GM18502 (cell line): ENCODE measurements at regions not wholly inside any gene's neighbourhood (a gene's known extent, or its start where the extent isn't known, plus 50 kb on each side); places are given as distances from the start of the nearest gene placed in this dataset.

Experiments
- ATAC-seq: cut with Tn5 transposase; IDR thresholded peaks from one replicate; pipeline ENCODE4 v1.9.1; 2021; ENCODE audit warnings: mild to moderate bottlenecking; ENCODE audit not compliant: unreplicated experiment, poor library complexity

DNA sequence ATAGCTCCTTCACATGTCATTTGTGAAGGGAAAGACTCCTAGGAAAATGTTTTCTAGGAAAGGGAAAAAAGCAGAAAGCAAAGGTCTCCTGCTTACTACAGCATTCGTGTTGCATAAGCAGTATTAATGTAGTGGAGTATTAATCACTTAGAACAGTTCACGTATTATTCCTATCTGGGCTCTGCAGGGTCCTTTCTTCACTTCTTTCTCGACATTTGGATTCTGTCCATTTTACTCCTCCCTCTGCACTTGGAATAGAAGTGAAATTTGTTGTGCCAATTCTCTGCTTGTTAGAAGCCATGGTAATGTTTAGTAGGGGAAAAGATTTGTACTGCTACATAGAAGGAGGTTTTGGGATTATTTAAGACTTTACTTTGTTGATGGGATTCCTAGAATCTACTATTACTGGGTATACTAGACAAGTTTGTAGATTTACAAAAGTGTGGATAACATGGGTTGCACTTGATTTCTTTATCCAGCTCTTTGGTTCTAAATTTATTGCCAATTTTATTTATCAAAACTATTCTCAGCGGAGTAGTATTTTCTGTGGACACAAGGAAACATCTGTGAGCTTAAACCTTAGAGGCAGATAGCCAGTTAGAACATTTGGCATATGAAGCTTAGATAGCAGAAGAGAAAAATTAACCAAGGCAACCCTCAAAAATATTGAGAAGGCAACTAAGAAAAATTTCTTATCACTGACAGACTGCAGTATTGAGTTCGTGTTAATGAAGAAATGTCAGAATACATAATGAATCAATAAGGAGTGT lies 108.4 kb upstream of the ESR1 start:
- no peak for ATAC-seq

- ATAC-seq, result no peak
Observed at GRCh38 chr6:151699719-151700118, 107.8 kb upstream of the ESR1 start.

- ATAC-seq, result peak; percentile 86
Observed at GRCh38 chr6:151701911-151702562, 105.4 kb upstream of the ESR1 start.

DNA sequence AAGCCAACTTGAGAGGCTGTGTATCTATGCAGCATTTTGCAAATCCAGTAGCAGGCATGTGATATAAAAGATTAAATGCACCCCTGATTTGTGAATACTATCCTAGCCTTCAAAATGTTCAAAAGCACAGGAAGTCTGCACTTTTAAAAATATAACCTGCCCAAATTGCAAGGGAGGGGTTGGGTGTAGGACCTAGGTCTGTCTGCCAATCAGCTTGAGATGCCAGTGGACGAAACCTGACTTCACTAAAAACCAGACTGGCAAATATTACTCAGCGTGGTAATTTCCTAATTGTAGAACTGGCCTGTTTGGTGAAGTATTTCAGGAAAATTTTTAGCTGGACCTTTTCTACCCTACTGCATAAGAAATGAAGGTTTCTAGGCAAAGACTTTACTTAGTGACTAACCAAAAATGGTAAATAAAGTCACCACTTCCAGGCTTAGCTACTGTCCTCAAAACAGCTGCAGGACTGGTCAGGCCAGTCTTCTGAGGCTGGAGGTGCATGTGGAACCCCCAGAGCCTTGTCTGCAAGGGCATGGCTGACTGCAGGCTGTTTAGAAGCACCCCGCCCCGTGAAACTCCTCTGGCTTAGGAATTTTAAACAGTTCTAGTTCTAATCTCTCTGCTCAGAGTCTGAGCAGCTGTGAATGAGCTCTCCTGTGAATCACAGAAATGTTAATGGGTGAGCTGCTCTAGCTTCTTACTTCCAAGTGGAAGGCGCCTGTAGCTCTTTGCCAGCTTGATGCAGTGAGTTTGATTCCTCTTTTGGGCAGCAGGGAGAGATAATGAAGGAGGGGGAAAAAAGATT lies 104.4 kb upstream of the ESR1 start:
- peak; percentile 66 for ATAC-seq

DNA sequence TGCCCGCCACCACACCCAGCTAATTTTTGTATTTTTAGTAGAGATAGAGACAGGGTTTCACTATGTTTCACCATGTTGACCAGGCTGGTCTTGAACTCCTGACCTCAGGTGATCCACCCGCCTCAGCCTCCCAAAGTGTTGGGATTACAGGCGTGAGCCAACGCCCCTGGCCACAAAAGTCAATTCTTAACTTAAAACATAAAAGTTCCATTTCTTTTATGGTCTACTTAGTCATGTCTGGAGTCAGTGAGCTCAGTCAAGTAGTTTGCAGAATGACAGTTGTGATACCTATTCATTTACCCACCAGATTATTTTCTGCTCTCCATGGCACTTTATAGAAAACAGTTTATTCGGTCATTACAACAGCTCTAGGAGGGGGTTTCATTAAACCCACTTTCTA lies 103.1 kb upstream of the ESR1 start:
- no peak for ATAC-seq

DNA sequence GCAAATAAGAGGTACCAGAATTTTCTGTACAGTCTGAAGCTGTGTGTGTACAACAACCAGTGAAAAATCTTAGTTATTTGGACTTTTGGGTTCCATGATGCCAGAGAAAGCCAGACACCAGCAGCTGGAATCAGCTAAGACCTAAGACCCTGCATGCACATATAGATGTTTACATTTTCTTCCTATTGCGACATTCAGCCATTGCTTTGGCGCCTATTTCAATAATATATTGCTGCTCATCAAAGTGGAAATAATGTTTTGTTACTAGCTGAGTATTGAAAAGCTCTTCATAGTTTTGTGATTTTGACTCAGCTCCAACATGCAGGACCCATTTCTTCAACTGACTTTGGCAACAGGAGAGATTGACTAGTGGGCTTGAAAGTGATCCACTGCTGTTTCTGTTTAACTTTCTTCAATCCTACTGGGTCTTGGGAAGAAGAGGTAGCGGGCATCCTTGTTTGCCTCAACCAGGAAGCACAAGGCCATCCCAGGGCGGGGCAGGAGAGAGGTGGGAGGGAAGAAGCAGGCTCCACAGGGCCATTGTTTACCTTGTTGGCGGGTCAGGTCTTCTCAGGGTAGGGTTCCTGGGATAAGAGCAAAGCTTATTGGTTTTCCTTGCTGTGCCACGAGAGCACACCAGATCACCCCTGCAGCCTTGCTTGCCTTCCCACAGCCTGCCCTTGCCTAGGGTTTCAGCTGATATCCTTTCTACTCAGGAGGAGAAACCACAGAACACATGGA lies 101.3 kb upstream of the ESR1 start:
- ATAC-seq, result no peak

- ATAC-seq, result no peak
Observed at GRCh38 chr6:151709329-151709728, 98.2 kb upstream of the ESR1 start.

- no peak for ATAC-seq
Observed at GRCh38 chr6:151716526-151716932, 91.0 kb upstream of the ESR1 start.

DNA sequence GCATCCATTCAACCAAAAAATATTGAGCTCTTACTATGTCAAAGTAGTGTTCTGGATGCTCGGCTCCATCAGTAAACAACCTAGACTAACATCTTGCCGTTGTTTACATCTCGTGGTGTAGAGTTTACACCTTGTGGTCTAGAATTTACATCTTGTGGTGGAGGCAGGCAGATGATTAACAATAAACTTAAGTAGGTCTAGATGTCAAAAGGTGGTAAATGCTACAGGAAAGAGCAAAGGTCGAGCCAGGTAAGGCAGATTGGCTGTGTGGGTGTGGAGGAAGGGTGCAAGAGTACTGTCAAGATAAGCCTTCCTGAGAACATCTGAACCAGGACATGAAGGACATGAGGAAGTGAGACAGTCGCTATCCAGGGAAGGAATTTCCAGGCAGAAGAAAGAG lies 88.4 kb upstream of the ESR1 start:
- ATAC-seq, result no peak

DNA sequence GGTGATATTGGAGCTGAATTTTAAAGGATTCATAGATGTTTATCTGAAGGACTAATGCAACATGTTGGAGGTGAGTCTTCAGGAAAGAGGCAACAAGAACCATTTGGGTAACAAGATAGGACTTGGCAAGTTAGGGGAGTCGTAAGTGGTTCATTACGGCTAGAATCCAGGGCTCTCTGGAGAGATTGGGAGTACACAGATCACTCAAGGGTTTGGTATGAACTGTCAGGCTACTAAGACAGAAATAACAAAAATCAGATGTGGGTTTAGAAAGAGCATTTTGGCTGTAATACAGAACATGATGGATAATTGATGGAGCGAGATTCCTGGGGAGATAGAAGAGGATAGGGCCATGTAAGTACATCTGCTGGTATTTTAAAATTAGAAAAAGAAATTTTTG lies 86.3 kb upstream of the ESR1 start:
- no peak for ATAC-seq

DNA sequence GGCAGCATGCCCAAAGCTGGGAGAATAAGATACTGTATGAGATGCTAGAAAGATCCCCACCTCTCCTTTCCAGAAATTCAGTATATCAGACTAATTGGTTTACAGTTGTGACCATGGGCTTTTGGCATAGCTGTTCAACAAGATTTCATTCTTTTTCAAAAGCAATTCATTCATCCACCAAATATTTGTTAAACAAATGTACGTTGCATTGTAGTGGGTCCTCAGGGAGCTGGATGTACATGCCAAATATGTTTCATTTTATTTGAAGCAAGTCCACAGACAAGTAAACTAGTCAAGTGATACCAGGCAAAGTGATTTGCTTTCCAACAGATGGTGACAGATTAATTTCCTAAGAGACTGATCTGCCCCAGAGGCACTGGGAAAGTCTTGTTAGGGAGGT lies 85.8 kb upstream of the ESR1 start:
- no peak for ATAC-seq

GRCh38 chr6:151722342-151722741 lies 85.1 kb upstream of the ESR1 start:
- peak; percentile 50 for ATAC-seq

DNA sequence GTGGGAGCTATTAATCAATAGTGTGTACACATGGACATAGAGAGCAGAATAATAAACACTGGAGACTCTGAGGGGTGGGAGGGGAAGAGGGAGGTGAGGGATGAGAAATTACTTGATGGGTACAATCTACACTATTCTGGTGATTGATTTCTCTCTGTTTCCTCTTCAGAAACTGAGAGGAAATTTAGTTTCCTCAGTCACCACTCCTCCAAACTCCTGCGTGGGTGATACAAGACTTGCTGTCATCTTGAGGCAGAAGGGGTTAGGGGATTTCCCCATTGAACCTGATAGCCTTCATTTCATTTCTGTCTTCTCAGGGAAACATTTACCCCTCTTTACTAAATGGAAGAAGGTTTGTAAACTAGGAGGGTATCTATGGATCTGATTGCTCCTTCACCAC lies 84.3 kb upstream of the ESR1 start:
- peak; percentile 93 for ATAC-seq

DNA sequence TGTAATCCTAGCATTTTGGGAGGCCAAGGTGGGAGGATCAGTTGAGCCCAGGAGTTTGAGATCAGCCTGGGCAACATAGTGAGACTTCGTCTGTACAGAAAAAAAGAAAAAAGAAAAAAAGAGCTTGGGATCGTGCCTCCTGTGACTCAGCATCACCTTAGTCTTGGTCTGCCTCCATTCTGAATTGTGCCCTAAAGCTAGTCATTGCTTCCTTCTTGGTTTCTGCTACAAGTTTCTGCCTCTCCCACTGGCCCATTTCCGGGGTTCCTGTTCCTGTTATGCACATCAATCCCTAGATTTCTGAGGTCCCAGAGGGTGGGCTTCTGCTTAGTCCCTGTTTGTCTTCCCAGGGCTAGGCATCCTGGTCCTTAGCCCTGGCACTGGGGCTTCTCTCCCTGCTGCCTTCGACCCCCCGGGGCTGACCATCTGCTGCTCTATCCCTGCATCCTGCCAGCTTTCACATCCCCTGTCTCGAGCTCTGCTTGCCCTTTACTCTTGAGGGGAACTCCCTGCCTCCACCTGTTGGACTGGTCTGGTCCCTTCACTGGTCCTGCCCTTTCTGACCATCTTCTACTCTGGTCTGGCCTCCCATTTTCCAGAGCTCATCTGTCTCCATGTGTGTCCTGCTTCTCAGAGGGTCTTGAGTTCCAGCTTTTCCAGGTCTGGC lies 77.5 kb upstream of the ESR1 start:
- no peak for ATAC-seq

GRCh38 chr6:151730496-151730870 lies 77.0 kb upstream of the ESR1 start:
- no peak for ATAC-seq

DNA sequence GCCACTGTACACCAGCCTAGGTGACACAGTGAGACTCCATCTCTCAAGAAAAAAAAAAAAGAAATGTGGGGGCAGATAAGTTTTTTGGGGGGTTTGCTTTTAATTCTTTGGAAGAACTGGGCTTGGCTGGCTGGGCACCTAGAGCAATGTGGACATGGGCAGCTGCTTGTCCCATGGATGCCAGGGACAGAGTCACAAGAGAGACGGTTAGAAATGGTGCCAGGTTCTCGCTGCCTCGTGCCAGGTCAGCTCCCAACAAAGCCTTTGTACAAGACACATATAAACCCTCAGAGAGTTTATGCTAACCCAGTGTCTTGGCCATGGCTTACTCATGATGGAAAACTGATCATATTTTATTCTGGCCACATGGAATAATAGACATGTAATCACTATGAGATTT lies 76.2 kb upstream of the ESR1 start:
- ATAC-seq, result no peak

GRCh38 chr6:151733680-151734320 lies 73.7 kb upstream of the ESR1 start:
- no peak for ATAC-seq

- no peak for ATAC-seq
Observed at GRCh38 chr6:151738267-151738666, 69.2 kb upstream of the ESR1 start.

- no peak for ATAC-seq
Observed at GRCh38 chr6:151738960-151739359, 68.5 kb upstream of the ESR1 start.

DNA sequence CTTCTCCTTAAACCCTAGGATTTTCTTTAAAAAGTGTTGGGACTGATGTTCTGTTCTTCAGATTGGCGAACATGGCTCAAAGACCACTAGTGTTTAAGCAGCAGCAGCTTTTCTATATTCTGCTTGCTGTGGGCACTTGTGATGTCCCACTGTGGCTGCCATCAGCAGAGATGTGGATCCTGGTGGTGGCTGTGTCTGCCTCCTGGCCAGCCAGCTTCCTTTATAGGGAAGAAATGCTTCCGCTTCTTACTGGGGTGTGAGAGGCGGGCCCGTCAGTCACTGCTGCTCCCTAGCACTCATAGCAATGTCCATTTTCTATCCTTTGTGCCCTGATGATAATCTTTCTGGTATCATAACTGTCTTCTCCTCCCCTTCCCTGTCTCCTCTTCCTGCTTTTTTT lies 66.7 kb upstream of the ESR1 start:
- no peak for ATAC-seq
